ENCODE measurements at regions not wholly inside any gene's neighbourhood (a gene's known extent, or its start where the extent isn't known, plus 50 kb on each side); places are given as distances from the start of the nearest gene placed in this dataset.

- Mint-ChIP-seq H3K27ac (no peak overlapping the region), H3K27me3 (no peaks in the 10 kb centered on the region), H3K4me1 (ENCODE audit: low read depth) (no peaks in the 10 kb centered on the region), H3K4me3 (no peak overlapping the region), H3K36me3 (ENCODE audit: low read depth) (no peaks in the 10 kb centered on the region), H3K9me3 (peaks cover 3% of the 10 kb centered on the region)
These were observed 152.8 kb downstream of the ARRDC4 start for GRCh38 chr15:98113327-98113726.

DNA sequence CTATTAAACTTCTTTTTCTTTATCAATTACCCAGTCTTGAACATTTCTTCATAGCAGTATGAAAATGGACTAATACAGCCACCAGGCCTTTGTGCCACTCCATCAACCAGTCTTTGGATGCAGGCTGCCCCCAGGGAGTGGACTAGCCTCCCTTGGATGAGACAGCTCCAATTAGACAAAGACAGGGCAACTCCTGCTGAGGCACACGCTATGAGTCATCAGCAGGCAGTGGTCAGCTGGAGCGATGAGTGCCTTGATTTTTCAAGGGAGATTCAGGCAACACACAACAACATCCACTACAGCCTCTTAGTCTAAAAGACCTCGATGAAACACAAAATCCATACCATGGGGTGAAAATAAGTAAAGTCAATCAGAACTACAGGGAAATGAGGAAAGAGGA is 160.1 kb downstream of the ARRDC4 start:
- Mint-ChIP-seq H3K4me1 (ENCODE audit: low read depth) (no peaks in the 10 kb centered on the region), H3K9me3 (peaks cover under 1% of the 10 kb centered on the region), H3K27ac (no peak overlapping the region)

GRCh38 chr15:98121536-98121935 is 161.0 kb downstream of the ARRDC4 start:
- H3K4me1 Mint-ChIP-seq (ENCODE audit: low read depth): no peaks in the 10 kb centered on the region

More for the DNA sequence above, 160.1 kb downstream of the ARRDC4 start:
- Mint-ChIP-seq H3K36me3 (ENCODE audit: low read depth) (no peaks in the 10 kb centered on the region), H3K4me3 (no peak overlapping the region), H3K27me3 (no peaks in the 10 kb centered on the region)

GRCh38 chr15:98121957-98122356 is 161.5 kb downstream of the ARRDC4 start:
- H3K36me3 Mint-ChIP-seq (ENCODE audit: low read depth): no peaks in the 10 kb centered on the region
- no peaks in the 10 kb centered on the region for H3K4me1 Mint-ChIP-seq (ENCODE audit: low read depth)
- peaks cover 3% of the 10 kb centered on the region for H3K27me3 Mint-ChIP-seq
- H3K27ac Mint-ChIP-seq: no peak overlapping the region
- H3K9me3 Mint-ChIP-seq: no peaks in the 10 kb centered on the region
- no peak overlapping the region for H3K4me3 Mint-ChIP-seq

More at GRCh38 chr15:98121536-98121935, 161.0 kb downstream of the ARRDC4 start:
- no peaks in the 10 kb centered on the region for H3K36me3 Mint-ChIP-seq (ENCODE audit: low read depth)
- no peak overlapping the region for H3K27ac Mint-ChIP-seq
- peaks cover 2% of the 10 kb centered on the region for H3K27me3 Mint-ChIP-seq
- H3K4me3 Mint-ChIP-seq: no peak overlapping the region
- no peaks in the 10 kb centered on the region for H3K9me3 Mint-ChIP-seq

GRCh38 chr15:98123297-98123696 is 162.8 kb downstream of the ARRDC4 start:
- H3K9me3 Mint-ChIP-seq: no peaks in the 10 kb centered on the region
- H3K27ac Mint-ChIP-seq: no peak overlapping the region
- H3K36me3 Mint-ChIP-seq (ENCODE audit: low read depth): no peaks in the 10 kb centered on the region
- H3K27me3 Mint-ChIP-seq: peaks cover 3% of the 10 kb centered on the region
- H3K4me1 Mint-ChIP-seq (ENCODE audit: low read depth): peaks cover 3% of the 10 kb centered on the region
- no peak overlapping the region for H3K4me3 Mint-ChIP-seq

GRCh38 chr15:98123834-98124233 is 163.3 kb downstream of the ARRDC4 start:
- H3K9me3 Mint-ChIP-seq: no peaks in the 10 kb centered on the region
- H3K4me1 Mint-ChIP-seq (ENCODE audit: low read depth): peaks cover 3% of the 10 kb centered on the region
- peaks cover 3% of the 10 kb centered on the region for H3K27me3 Mint-ChIP-seq
- H3K27ac Mint-ChIP-seq: no peak overlapping the region
- H3K36me3 Mint-ChIP-seq (ENCODE audit: low read depth): no peaks in the 10 kb centered on the region
- no peak overlapping the region for H3K4me3 Mint-ChIP-seq

- Mint-ChIP-seq H3K4me3 (no peak overlapping the region), H3K9me3 (no peaks in the 10 kb centered on the region), H3K4me1 (ENCODE audit: low read depth) (peaks cover 3% of the 10 kb centered on the region), H3K27me3 (peaks cover 3% of the 10 kb centered on the region), H3K36me3 (ENCODE audit: low read depth) (no peaks in the 10 kb centered on the region), H3K27ac (no peak overlapping the region)
These were observed 164.1 kb downstream of the ARRDC4 start for GRCh38 chr15:98124581-98124980.

GRCh38 chr15:98126326-98127085 is 166.0 kb downstream of the ARRDC4 start:
- H3K4me1 Mint-ChIP-seq (ENCODE audit: low read depth): peaks cover 3% of the 10 kb centered on the region
- no peaks in the 10 kb centered on the region for H3K36me3 Mint-ChIP-seq (ENCODE audit: low read depth)
- no peak overlapping the region for H3K4me3 Mint-ChIP-seq
- H3K9me3 Mint-ChIP-seq: no peaks in the 10 kb centered on the region
- H3K27ac Mint-ChIP-seq: no peak overlapping the region
- peaks cover 3% of the 10 kb centered on the region for H3K27me3 Mint-ChIP-seq

GRCh38 chr15:98127586-98127985 is 167.1 kb downstream of the ARRDC4 start:
- no peak overlapping the region for H3K4me3 Mint-ChIP-seq
- peaks cover 3% of the 10 kb centered on the region for H3K27me3 Mint-ChIP-seq
- H3K4me1 Mint-ChIP-seq (ENCODE audit: low read depth): peaks cover 3% of the 10 kb centered on the region
- no peaks in the 10 kb centered on the region for H3K9me3 Mint-ChIP-seq
- no peaks in the 10 kb centered on the region for H3K36me3 Mint-ChIP-seq (ENCODE audit: low read depth)
- H3K27ac Mint-ChIP-seq: no peak overlapping the region

DNA sequence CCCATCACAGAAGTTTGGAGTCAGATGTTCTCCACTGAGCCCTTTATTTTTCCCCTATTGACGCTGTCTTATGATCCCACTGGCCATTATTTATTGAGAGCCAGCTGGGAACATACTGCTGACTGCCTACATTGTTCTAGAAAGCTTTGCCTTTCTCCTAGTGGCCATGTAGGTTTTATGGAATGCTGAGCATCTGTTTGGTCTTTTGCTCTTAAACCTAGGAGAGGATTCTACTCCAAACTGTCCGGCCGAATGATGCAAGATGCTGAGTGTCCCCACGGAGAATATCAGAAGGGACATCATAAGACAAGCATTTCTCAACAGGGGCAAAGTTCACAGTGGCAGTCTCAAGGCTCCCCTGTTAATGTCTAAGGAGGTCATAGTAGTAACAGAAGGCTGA is 171.4 kb downstream of the ARRDC4 start:
- H3K27ac Mint-ChIP-seq: no peak overlapping the region
- no peaks in the 10 kb centered on the region for H3K36me3 Mint-ChIP-seq (ENCODE audit: low read depth)
- peaks cover 3% of the 10 kb centered on the region for H3K4me1 Mint-ChIP-seq (ENCODE audit: low read depth)
- H3K27me3 Mint-ChIP-seq: peaks cover 4% of the 10 kb centered on the region
- no peak overlapping the region for H3K4me3 Mint-ChIP-seq
- no peaks in the 10 kb centered on the region for H3K9me3 Mint-ChIP-seq

- H3K36me3 Mint-ChIP-seq (ENCODE audit: low read depth): no peaks in the 10 kb centered on the region
These were observed 174.4 kb downstream of the ARRDC4 start for GRCh38 chr15:98134905-98135304.

GRCh38 chr15:98138910-98139309 is 178.4 kb downstream of the ARRDC4 start:
- H3K36me3 Mint-ChIP-seq (ENCODE audit: low read depth): no peaks in the 10 kb centered on the region
- no peak overlapping the region for H3K27ac Mint-ChIP-seq
- H3K4me1 Mint-ChIP-seq (ENCODE audit: low read depth): no peaks in the 10 kb centered on the region
- peaks cover 2% of the 10 kb centered on the region for H3K27me3 Mint-ChIP-seq
- H3K4me3 Mint-ChIP-seq: no peak overlapping the region
- H3K9me3 Mint-ChIP-seq: no peaks in the 10 kb centered on the region

More at GRCh38 chr15:98134905-98135304, 174.4 kb downstream of the ARRDC4 start:
- H3K4me1 Mint-ChIP-seq (ENCODE audit: low read depth): no peaks in the 10 kb centered on the region
- H3K27me3 Mint-ChIP-seq: peaks cover 4% of the 10 kb centered on the region
- no peaks in the 10 kb centered on the region for H3K9me3 Mint-ChIP-seq
- no peak overlapping the region for H3K4me3 Mint-ChIP-seq
- no peak overlapping the region for H3K27ac Mint-ChIP-seq

GRCh38 chr15:98139337-98139736 is 178.8 kb downstream of the ARRDC4 start:
- Mint-ChIP-seq H3K36me3 (ENCODE audit: low read depth) (no peaks in the 10 kb centered on the region), H3K9me3 (no peaks in the 10 kb centered on the region), H3K27me3 (no peaks in the 10 kb centered on the region), H3K4me3 (no peak overlapping the region), H3K4me1 (ENCODE audit: low read depth) (no peaks in the 10 kb centered on the region), H3K27ac (no peak overlapping the region)

DNA sequence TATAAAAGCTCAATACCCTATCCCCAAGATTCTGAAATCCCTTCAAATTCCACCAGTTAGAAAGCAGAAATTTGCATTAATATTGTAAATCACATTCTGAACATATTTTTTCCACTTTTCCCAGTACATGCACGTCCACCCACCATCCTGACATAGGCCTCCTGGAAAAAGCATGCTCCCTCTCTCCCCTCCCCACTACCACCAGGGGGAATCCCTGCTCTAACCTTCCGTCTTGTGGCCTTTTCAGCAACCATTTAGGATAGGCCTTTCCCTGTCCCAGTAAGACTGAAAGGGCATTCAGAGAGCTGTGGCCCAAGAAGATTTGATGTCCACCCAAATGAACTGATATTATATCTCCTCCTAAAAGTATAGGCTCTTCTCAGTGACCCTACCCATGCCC is 182.1 kb downstream of the ARRDC4 start:
- H3K27me3 Mint-ChIP-seq: peaks cover 13% of the 10 kb centered on the region
- H3K4me1 Mint-ChIP-seq (ENCODE audit: low read depth): peaks cover 6% of the 10 kb centered on the region
- H3K27ac Mint-ChIP-seq: no peak overlapping the region
- no peaks in the 10 kb centered on the region for H3K9me3 Mint-ChIP-seq
- no peaks in the 10 kb centered on the region for H3K36me3 Mint-ChIP-seq (ENCODE audit: low read depth)
- H3K4me3 Mint-ChIP-seq: no peak overlapping the region

DNA sequence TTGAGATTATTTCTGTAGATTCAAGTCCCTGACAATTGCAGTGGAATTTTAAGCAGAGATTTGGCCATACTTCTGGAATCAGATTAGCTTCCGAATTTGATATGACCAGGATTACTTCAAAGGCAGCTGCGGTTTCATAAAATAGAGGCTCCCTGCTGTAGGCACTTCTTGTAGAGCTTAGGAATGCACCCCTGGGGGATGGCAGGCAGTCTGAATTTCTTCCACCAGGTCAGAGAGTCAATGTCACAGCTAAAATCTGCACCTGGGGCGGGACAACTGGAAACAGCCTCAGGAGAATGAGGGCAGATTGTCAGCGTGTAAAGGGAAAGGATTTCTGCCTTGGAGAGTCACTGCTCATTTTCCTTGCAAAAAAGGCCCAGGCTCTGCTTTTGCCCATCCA is 182.6 kb downstream of the ARRDC4 start:
- Mint-ChIP-seq H3K27me3 (peaks cover 13% of the 10 kb centered on the region), H3K36me3 (ENCODE audit: low read depth) (no peaks in the 10 kb centered on the region), H3K4me3 (no peak overlapping the region), H3K4me1 (ENCODE audit: low read depth) (peaks cover 6% of the 10 kb centered on the region), H3K9me3 (no peaks in the 10 kb centered on the region), H3K27ac (no peak overlapping the region)

DNA sequence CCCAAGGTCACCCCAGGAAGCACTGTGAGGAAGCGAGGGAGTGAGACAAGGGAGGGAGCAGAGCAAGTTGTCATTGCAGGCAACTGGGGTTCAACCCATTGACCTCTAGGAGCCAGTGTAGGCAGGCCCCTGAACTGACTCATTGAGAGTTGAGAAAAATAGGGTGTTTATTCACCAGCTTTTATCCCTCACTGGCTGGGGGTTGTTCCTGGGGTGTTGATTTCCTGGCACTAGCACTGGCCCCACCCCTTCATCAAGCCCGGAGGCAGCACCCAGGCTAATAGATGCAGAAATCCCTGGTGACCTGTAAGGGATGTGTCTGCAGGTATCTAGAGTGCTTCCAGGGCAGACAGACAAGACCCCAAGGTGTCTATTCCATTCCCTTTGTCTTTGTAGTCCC is 183.9 kb downstream of the ARRDC4 start:
- H3K4me1 Mint-ChIP-seq (ENCODE audit: low read depth): peaks cover 6% of the 10 kb centered on the region
- H3K9me3 Mint-ChIP-seq: no peaks in the 10 kb centered on the region
- no peak overlapping the region for H3K4me3 Mint-ChIP-seq
- peaks cover 13% of the 10 kb centered on the region for H3K27me3 Mint-ChIP-seq
- H3K27ac Mint-ChIP-seq: no peak overlapping the region
- H3K36me3 Mint-ChIP-seq (ENCODE audit: low read depth): no peaks in the 10 kb centered on the region
